Adrenal gland (tissue), 9 donors: ENCODE measurements at regions not wholly inside any gene's neighbourhood (a gene's known extent, or its start where the extent isn't known, plus 50 kb on each side); places are given as distances from the start of the nearest gene placed in this dataset.

Experiments used
- DNase-seq, 7 donors: peaks; one replicate each; pipeline ENCODE4 v3.0.0-alpha.2; 2019 to 2020
- H3K27ac ChIP-seq, 5 donors: fragments of 200-600 bp; sonication (generic) in 4 of 5; 1 replicate in 3 of 5; 2 replicates in 2 of 5; pipeline versions ENCODE4 v1.5.1 to v1.8.0; 2016 to 2020; ENCODE audit warnings: mild to moderate bottlenecking in 1 of 5
- H3K27me3 ChIP-seq: fragments of 200-600 bp; 2 replicates; pipeline ENCODE4 v1.8.0; 2021
- H3K36me3 ChIP-seq, 2 donors: fragments of 200-600 bp; replicated peaks in 1 of 2; 1 replicate in 1 of 2; 2 replicates in 1 of 2; pipeline versions ENCODE4 v1.5.1 to v1.8.0; 2018 to 2022
- H3K4me1 ChIP-seq, 2 donors: fragments of 200-600 bp; replicated peaks in 1 of 2; 1 replicate in 1 of 2; 2 replicates in 1 of 2; pipeline versions ENCODE4 v1.5.1 to v1.8.0; 2018 to 2021
- H3K4me3 ChIP-seq, 4 donors: fragments of 200-600 bp; sonication (generic) in 3 of 4; one replicate each; pipeline ENCODE4 v1.5.1; 2016 to 2018
- H3K9me3 ChIP-seq, 3 donors: fragments of 200-600 bp; sonication (generic) in 1 of 3; replicated peaks in 1 of 3; 1 replicate in 2 of 3; 2 replicates in 1 of 3; pipeline versions ENCODE4 v1.5.1 to v1.8.0; 2016 to 2021
- CTCF ChIP-seq, 6 experiments: fragments of 450-650 bp in 4 of 6; fragments of 200-600 bp in 2 of 6; sonication (generic) in 1 of 6; IDR thresholded peaks; 1 replicate in 5 of 6; 2 replicates in 1 of 6; pipeline versions ENCODE4 v1.5.1 to v1.8.0; 2016 to 2021; ENCODE audit warnings: antibody characterized with exemption in 6 of 6, mild to moderate bottlenecking in 2 of 6, moderate library complexity in 1 of 6
- POLR2A ChIP-seq, 2 donors: fragments of 450-650 bp; IDR thresholded peaks; one replicate each; pipeline ENCODE4 v1.6.1; 2017; ENCODE audit warnings: antibody characterized with exemption in 2 of 2, mild to moderate bottlenecking in 2 of 2, moderate library complexity in 1 of 2
- WGBS, 4 donors: extraction: QIAGEN DNeasy Blood & Tissue Kit in 2 of 4; methylation state at CpG; one replicate each; pipeline versions ENCODE4 v1.1.5 to v1.1.7; 2013 to 2017; 5-methylcytosine and 5-hydroxymethylcytosine counted together
- intact Hi-C, 2 donors: fragments of 100-400 bp; cut with DNase I; formaldehyde crosslinking; loops; one replicate each; pipeline versions ENCODE4 v1.14.1 to v1.15.0; 2022 to 2023
- donor health status: healthy with polysubstance abuse.
- donor health status: Bipolar disorder and iron deficiency.
- donor health status: DM: yes; HTN: yes; CAD: no.
- donor health status: DM: no; HTN: no; CAD: no.
- donor health status: DM: no; HTN: no; CAD: no.

DNA sequence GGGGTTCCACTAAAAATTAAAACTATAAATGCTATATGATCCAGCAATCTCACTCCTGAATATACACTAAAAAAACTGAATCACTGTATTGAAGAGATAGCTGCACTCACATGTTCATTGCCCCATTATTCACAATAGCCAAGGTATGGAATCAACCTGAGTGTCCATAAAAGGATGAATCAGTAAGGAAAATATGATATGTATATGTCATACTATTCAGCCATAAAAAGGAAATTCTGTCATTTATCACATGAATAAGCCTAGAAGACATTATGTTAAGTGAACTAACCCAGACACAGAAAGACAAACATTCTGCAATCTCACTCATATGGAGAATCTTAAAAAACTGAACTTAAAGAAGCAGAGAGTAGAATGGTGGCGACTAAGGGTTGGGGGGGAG, 1376.2 kb upstream of the CDH9 start:
- TF ChIP-seq CTCF (IDR thresholded peaks at IDR 0.05) (no peak), POLR2A (IDR thresholded peaks at IDR 0.05) (no peak)
- H3K27me3 ChIP-seq: no peaks in the 10 kb centered on the region
- WGBS, 4 donors: 84 to 91% (median 89%) methylated on average over 1 of the region's 1 CpG
- no peak overlapping the region for H3K27ac ChIP-seq
- DNase-seq: no peak
- H3K9me3 ChIP-seq: no peaks in the 10 kb centered on the region
- intact Hi-C loops: no loop called here
- H3K4me1 ChIP-seq: no peaks in the 10 kb centered on the region
- no peak overlapping the region for H3K4me3 ChIP-seq
- no peaks in the 10 kb centered on the region for H3K36me3 ChIP-seq

- Histone ChIP-seq H3K9me3 (no peaks in the 10 kb centered on the region), H3K27me3 (no peaks in the 10 kb centered on the region), H3K4me3 (no peak overlapping the region), H3K27ac (no peak overlapping the region), H3K36me3 (no peaks in the 10 kb centered on the region), H3K4me1 (no peaks in the 10 kb centered on the region)
- intact Hi-C loops: no loop called here
- no peak for DNase-seq
- no peak for TF ChIP-seq POLR2A (IDR thresholded peaks at IDR 0.05)
- no peak for TF ChIP-seq CTCF (IDR thresholded peaks at IDR 0.05)
Observed at GRCh38 chr5:28408651-28409050, 1370.3 kb upstream of the CDH9 start.

- H3K27me3 ChIP-seq: no peaks in the 10 kb centered on the region
- H3K9me3 ChIP-seq: no peaks in the 10 kb centered on the region
- H3K27ac ChIP-seq: no peak overlapping the region
- TF ChIP-seq CTCF (IDR thresholded peaks at IDR 0.05) (no peak), POLR2A (IDR thresholded peaks at IDR 0.05) (no peak)
- intact Hi-C loops: no loop called here
- no peaks in the 10 kb centered on the region for H3K4me1 ChIP-seq
- no peaks in the 10 kb centered on the region for H3K36me3 ChIP-seq
- 49 to 57% (median 53%) methylated on average over 3 of the region's 3 CpGs for WGBS, 4 donors
- H3K4me3 ChIP-seq: no peak overlapping the region
- DNase-seq: peak in 4 of 7 donors; percentile 4 to 22 (median 14)
Observed at GRCh38 chr5:28408186-28408585, 1369.8 kb upstream of the CDH9 start.

DNA sequence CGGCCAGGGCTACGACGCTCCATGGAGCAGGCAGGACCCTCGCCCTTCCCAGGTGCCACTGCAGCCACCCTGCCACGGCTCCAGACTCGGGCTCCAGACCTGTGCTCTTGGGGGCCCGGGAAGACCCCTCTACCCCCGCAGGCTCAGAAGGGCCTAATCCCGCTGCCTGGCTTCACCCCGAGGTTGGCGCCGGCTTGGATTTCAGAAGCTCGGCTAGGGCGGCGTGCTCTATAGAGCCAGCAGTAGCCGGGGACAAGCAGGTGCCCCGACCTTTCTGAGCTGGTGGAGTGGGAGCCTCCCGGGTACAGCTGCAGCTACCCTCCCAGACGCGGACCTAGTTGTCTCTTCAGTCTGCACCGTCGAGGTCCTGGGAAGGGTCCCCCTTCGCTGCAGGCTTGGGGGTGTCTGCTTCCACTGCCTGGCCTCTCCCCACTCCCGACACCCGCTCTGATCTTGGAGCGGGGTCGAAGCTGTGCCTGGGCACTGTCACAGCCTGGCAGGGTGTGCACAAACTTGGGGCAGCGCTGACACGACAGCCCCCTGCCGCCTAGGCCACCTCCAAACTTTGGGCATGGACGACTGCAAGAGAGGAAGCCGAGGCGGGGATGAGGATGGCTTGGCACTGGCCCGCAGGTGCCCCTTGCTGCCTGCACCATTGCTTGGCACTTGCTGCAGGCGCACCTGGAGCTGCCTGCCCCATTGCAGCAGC, 1366.1 kb upstream of the CDH9 start:
- Histone ChIP-seq H3K9me3 (no peaks in the 10 kb centered on the region), H3K4me3 (no peak overlapping the region), H3K27me3 (no peaks in the 10 kb centered on the region), H3K36me3 (no peaks in the 10 kb centered on the region), H3K27ac (no peak overlapping the region), H3K4me1 (no peaks in the 10 kb centered on the region)
- intact Hi-C loops: no loop called here
- no peak for DNase-seq
- TF ChIP-seq POLR2A (IDR thresholded peaks at IDR 0.05) (no peak), CTCF (IDR thresholded peaks at IDR 0.05) (no peak)
- 91 to 98% (median 93%) methylated on average over 13 to 35 of the region's 35 CpGs for WGBS, 4 donors
